ENCODE measurements at regions not wholly inside any gene's neighbourhood (a gene's known extent, or its start where the extent isn't known, plus 50 kb on each side); places are given as distances from the start of the nearest gene placed in this dataset.

- TF ChIP-seq CTCF (IDR thresholded peaks at IDR 0.05) (no peak), POLR2AphosphoS5 (IDR thresholded peaks at IDR 0.05) (no peak), POLR2A (IDR thresholded peaks at IDR 0.05) (no peak)
Measured at GRCh38 chr5:30450153-30450552, 743.3 kb upstream of the CDH6 start.
